Lung (tissue), 11 donors: ENCODE measurements at regions not wholly inside any gene's neighbourhood (a gene's known extent, or its start where the extent isn't known, plus 50 kb on each side); places are given as distances from the start of the nearest gene placed in this dataset.
"Not testable (repeated sequence)": the region's sequence is repeated elsewhere in the genome, so short reads cannot be mapped to it uniquely, and the experiment has no call there.

Experiments used
- ATAC-seq: fragments of 200-7000 bp; cut with Tn5 transposase; one replicate; pipeline ENCODE4 v1.9.1; 2020; ENCODE audit warnings: moderate number of reproducible peaks; ENCODE audit not compliant: insufficient read depth, low FRiP score
- DNase-seq, 3 donors: peaks; one replicate each; pipeline ENCODE4 v3.0.0-alpha.2; 2013 to 2017
- H3K27ac ChIP-seq, 2 donors: one replicate each; pipeline ENCODE4 v1.5.1; 2013; ENCODE audit warnings: mild to moderate bottlenecking in 2 of 2, moderate library complexity in 2 of 2, control low read depth in 1 of 2, inconsistent platforms in 1 of 2, low read depth in 1 of 2, low read length in 1 of 2
- H3K27me3 ChIP-seq, 3 donors: one replicate each; pipeline ENCODE4 v1.5.1; 2013; ENCODE audit warnings: low read length in 2 of 3; ENCODE audit not compliant: control insufficient read depth in 3 of 3, insufficient read depth in 3 of 3
- H3K36me3 ChIP-seq, 4 donors: one replicate each; pipeline ENCODE4 v1.5.1; 2013; ENCODE audit warnings: low read length in 4 of 4, mild to moderate bottlenecking in 1 of 4, moderate library complexity in 1 of 4; ENCODE audit not compliant: control insufficient read depth in 4 of 4, insufficient read depth in 4 of 4
- H3K4me1 ChIP-seq, 5 donors: one replicate each; pipeline ENCODE4 v1.5.1; 2013; ENCODE audit warnings: low read length in 5 of 5, mild to moderate bottlenecking in 2 of 5, moderate library complexity in 1 of 5; ENCODE audit not compliant: control insufficient read depth in 5 of 5, insufficient read depth in 5 of 5
- H3K4me3 ChIP-seq: one replicate; pipeline ENCODE4 v1.5.1; 2013; ENCODE audit warnings: mild to moderate bottlenecking, control low read depth, moderate library complexity
- H3K9ac ChIP-seq, 2 donors: one replicate each; pipeline ENCODE4 v1.5.1; 2013; ENCODE audit warnings: low read length in 2 of 2, control low read depth in 1 of 2; ENCODE audit not compliant: insufficient read depth in 1 of 2
- H3K9me3 ChIP-seq, 4 donors: one replicate each; pipeline ENCODE4 v1.5.1; 2013; ENCODE audit warnings: low read length in 3 of 4, mild to moderate bottlenecking in 1 of 4, moderate library complexity in 1 of 4; ENCODE audit not compliant: control insufficient read depth in 4 of 4, insufficient read depth in 3 of 4
- WGBS, 2 donors: extraction: QIAGEN DNeasy Blood & Tissue Kit; methylation state at CpG; one replicate each; pipeline ENCODE4 v1.1.7; 2013; 5-methylcytosine and 5-hydroxymethylcytosine counted together
- TF ChIP-seq, protein P1 (sequence below): IDR thresholded peaks from 2 replicates; pipeline ENCODE4 v1.5.1; 2012; ENCODE audit warnings: mild to moderate bottlenecking; ENCODE audit errors: control extremely low read depth, extremely low read depth
- donor health status: control.
- donor health status: control.
- donor health status: Bipolar disorder and iron deficiency.
- donor health status: healthy.
- donor health status: DM: yes; HTN: yes; CAD: no.

GRCh38 chr3:174480767-174481166, 378.4 kb upstream of the NAALADL2 start:
- TF ChIP-seq, protein P1, sequence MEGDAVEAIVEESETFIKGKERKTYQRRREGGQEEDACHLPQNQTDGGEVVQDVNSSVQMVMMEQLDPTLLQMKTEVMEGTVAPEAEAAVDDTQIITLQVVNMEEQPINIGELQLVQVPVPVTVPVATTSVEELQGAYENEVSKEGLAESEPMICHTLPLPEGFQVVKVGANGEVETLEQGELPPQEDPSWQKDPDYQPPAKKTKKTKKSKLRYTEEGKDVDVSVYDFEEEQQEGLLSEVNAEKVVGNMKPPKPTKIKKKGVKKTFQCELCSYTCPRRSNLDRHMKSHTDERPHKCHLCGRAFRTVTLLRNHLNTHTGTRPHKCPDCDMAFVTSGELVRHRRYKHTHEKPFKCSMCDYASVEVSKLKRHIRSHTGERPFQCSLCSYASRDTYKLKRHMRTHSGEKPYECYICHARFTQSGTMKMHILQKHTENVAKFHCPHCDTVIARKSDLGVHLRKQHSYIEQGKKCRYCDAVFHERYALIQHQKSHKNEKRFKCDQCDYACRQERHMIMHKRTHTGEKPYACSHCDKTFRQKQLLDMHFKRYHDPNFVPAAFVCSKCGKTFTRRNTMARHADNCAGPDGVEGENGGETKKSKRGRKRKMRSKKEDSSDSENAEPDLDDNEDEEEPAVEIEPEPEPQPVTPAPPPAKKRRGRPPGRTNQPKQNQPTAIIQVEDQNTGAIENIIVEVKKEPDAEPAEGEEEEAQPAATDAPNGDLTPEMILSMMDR: no peak
- Histone ChIP-seq H3K27ac (no peak overlapping the region), H3K9ac (no peak overlapping the region), H3K36me3 (no peaks in the 10 kb centered on the region), H3K4me1 (no peaks in the 10 kb centered on the region), H3K9me3 (no peaks in the 10 kb centered on the region), H3K4me3 (no peak overlapping the region), H3K27me3 (no peaks in the 10 kb centered on the region)
- DNase-seq (no peak), ATAC-seq (no peak)
- WGBS, 2 donors: 93 to 96% methylated on average over 2 of the region's 2 CpGs

- TF ChIP-seq, protein P1: no peak
- Histone ChIP-seq H3K27ac (no peak overlapping the region), H3K36me3 (no peaks in the 10 kb centered on the region), H3K9me3 (no peaks in the 10 kb centered on the region), H3K4me1 (no peaks in the 10 kb centered on the region), H3K27me3 (no peaks in the 10 kb centered on the region), H3K4me3 (no peak overlapping the region), H3K9ac (no peak overlapping the region)
- DNase-seq: no peak
- WGBS, 2 donors: 95% methylated on average over 1 of the region's 1 CpG
- ATAC-seq: no peak
These were observed 376.6 kb upstream of the NAALADL2 start for GRCh38 chr3:174482541-174482940.

DNA sequence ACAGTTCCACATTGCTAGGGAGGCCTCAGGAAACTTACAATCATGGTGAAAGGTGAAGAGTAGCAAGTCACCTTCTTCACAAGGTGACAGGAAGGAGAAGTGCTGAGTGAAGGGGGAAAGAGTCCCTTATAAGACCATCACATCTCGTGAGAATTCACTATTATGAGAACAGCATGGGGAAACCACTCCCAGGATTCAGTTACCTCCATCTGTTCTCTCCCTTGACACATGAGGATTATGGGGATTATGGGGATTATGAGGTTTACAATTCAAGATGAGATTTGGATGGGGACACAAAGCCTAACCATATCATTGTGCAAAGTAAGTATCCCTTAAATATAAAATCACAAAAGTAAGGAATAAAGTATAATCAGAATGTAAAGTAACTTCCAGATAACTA, 375.9 kb upstream of the NAALADL2 start:
- no peaks in the 10 kb centered on the region for H3K27me3 ChIP-seq
- H3K4me3 ChIP-seq: no peak overlapping the region
- TF ChIP-seq, protein P1: no peak
- H3K9me3 ChIP-seq: no peaks in the 10 kb centered on the region
- ATAC-seq (no peak), DNase-seq (no peak)
- H3K4me1 ChIP-seq: no peaks in the 10 kb centered on the region
- no peak overlapping the region for H3K27ac ChIP-seq
- no peaks in the 10 kb centered on the region for H3K36me3 ChIP-seq
- H3K9ac ChIP-seq: no peak overlapping the region
- WGBS, 2 donors: 69 to 85% methylated on average over 1 of the region's 1 CpG

- not testable (repeated sequence) for DNase-seq, H3K4me1 ChIP-seq, H3K27ac ChIP-seq, H3K36me3 ChIP-seq, H3K9ac ChIP-seq, ATAC-seq, H3K9me3 ChIP-seq, H3K27me3 ChIP-seq, H3K4me3 ChIP-seq
- WGBS, 2 donors: 93 to 94% methylated on average over 5 to 7 of the region's 7 CpGs
These were observed 375.3 kb upstream of the NAALADL2 start for GRCh38 chr3:174483856-174484255.
